SK-N-SH treated with all-trans-retinoic acid at 6 μM for 48 hours (cell line): ENCODE measurements at regions not wholly inside any gene's neighbourhood (a gene's known extent, or its start where the extent isn't known, plus 50 kb on each side); places are given as distances from the start of the nearest gene placed in this dataset.

Source experiments
- ATAC-seq: fragments of 200-7000 bp; cut with Tn5 transposase; 3 replicates; pipeline ENCODE4 v1.9.1; 2020; ENCODE audit warnings: mild to moderate bottlenecking, moderate library complexity
- ARNTL ChIP-seq: fragments of 450-650 bp; formaldehyde crosslinking; IDR thresholded peaks from 2 replicates; pipeline ENCODE4 v1.5.0; 2020; ENCODE audit warnings: low read depth, mild to moderate bottlenecking, moderate library complexity, borderline replicate concordance
- BACH2 ChIP-seq: fragments of 250-450 bp; sonication (Bioruptor Pico); IDR thresholded peaks from 2 replicates; pipeline ENCODE4 v1.9.0; 2021; ENCODE audit warnings: mild to moderate bottlenecking, borderline replicate concordance
- CREB5 ChIP-seq: fragments of 250-450 bp; sonication (Bioruptor Pico); IDR thresholded peaks from 2 replicates; pipeline ENCODE4 v1.5.1; 2020; ENCODE audit warnings: low read depth, mild to moderate bottlenecking, moderate library complexity
- CSDC2 ChIP-seq: fragments of 250-450 bp; sonication (Bioruptor Pico); IDR thresholded peaks from 2 replicates; pipeline ENCODE4 v1.5.0; 2020; ENCODE audit warnings: mild to moderate bottlenecking, moderate library complexity
- ESRRG ChIP-seq: fragments of 250-450 bp; sonication (Bioruptor Pico); IDR thresholded peaks from 2 replicates; pipeline ENCODE4 v1.6.1; 2021; ENCODE audit warnings: mild to moderate bottlenecking
- ISL1 ChIP-seq: fragments of 250-450 bp; sonication (Bioruptor Pico); IDR thresholded peaks from 2 replicates; pipeline ENCODE4 v2.1.2; 2022; ENCODE audit warnings: mild to moderate bottlenecking, moderate library complexity
- PATZ1 ChIP-seq: fragments of 250-450 bp; sonication (Bioruptor Pico); IDR thresholded peaks from 2 replicates; pipeline ENCODE4 v1.8.0; 2020; ENCODE audit warnings: mild to moderate bottlenecking, moderate library complexity, borderline replicate concordance
- POU6F1 ChIP-seq: fragments of 250-450 bp; sonication (Bioruptor Pico); IDR thresholded peaks from 2 replicates; pipeline ENCODE4 v1.8.0; 2021; ENCODE audit warnings: low read depth, mild to moderate bottlenecking, moderate library complexity, borderline replicate concordance
- PPARA ChIP-seq: fragments of 250-450 bp; sonication (Bioruptor Pico); IDR thresholded peaks from 2 replicates; pipeline ENCODE4 v1.5.0; 2020; ENCODE audit warnings: mild to moderate bottlenecking, borderline replicate concordance
- SNAI2 ChIP-seq: fragments of 250-450 bp; sonication (Bioruptor Pico); IDR thresholded peaks from 2 replicates; pipeline ENCODE4 v1.5.0; 2020; ENCODE audit warnings: mild to moderate bottlenecking, moderate library complexity
- TCF4 ChIP-seq: fragments of 250-450 bp; sonication (Bioruptor Pico); IDR thresholded peaks from 2 replicates; pipeline ENCODE4 v1.8.0; 2021; ENCODE audit warnings: mild to moderate bottlenecking, moderate library complexity, borderline replicate concordance
- TOX ChIP-seq: fragments of 250-450 bp; sonication (Bioruptor Pico); IDR thresholded peaks from 2 replicates; pipeline ENCODE4 v1.8.0; 2021; ENCODE audit warnings: mild to moderate bottlenecking, moderate library complexity, borderline replicate concordance
- TSHZ2 ChIP-seq: fragments of 250-450 bp; sonication (Bioruptor Pico); IDR thresholded peaks from 2 replicates; pipeline ENCODE4 v1.5.0; 2020; ENCODE audit warnings: mild to moderate bottlenecking, moderate library complexity
- ZC3H10 ChIP-seq: fragments of 250-450 bp; sonication (Bioruptor Pico); IDR thresholded peaks from 2 replicates; pipeline ENCODE4 v1.5.1; 2021; ENCODE audit warnings: mild to moderate bottlenecking, moderate library complexity
- ZFP3 ChIP-seq: fragments of 250-450 bp; sonication (Bioruptor Pico); IDR thresholded peaks from 2 replicates; pipeline ENCODE4 v1.5.0; 2020; ENCODE audit warnings: mild to moderate bottlenecking, moderate library complexity
- ZFP30 ChIP-seq: fragments of 450-650 bp; formaldehyde crosslinking; IDR thresholded peaks from 2 replicates; pipeline ENCODE4 v1.5.0; 2022; ENCODE audit warnings: mild to moderate bottlenecking, moderate library complexity
- ZNF70 ChIP-seq: fragments of 450-650 bp; formaldehyde crosslinking; IDR thresholded peaks from 2 replicates; pipeline ENCODE4 v1.5.0; 2020; ENCODE audit warnings: mild to moderate bottlenecking, moderate library complexity
- ZNF8 ChIP-seq: fragments of 450-650 bp; formaldehyde crosslinking; IDR thresholded peaks from 2 replicates; pipeline ENCODE4 v1.5.0; 2020; ENCODE audit warnings: mild to moderate bottlenecking, moderate library complexity

GRCh38 chr12:59916988-59917387, 321.2 kb downstream of the SLC16A7 start:
- no peak for ATAC-seq
- TF ChIP-seq ZNF8 (CRISPR knock-in tag) = no peak
- no peak for TF ChIP-seq PATZ1 (CRISPR knock-in tag)
- no peak for TF ChIP-seq ZNF70 (CRISPR knock-in tag)
- no peak for TF ChIP-seq TCF4 (CRISPR knock-in tag)
- no peak for TF ChIP-seq CSDC2 (CRISPR knock-in tag)
- TF ChIP-seq ESRRG = no peak
- TF ChIP-seq ARNTL (CRISPR knock-in tag) = no peak
- TF ChIP-seq TSHZ2 (CRISPR knock-in tag) = no peak
- no peak for TF ChIP-seq CREB5 (CRISPR knock-in tag)
- TF ChIP-seq BACH2 (CRISPR knock-in tag) = no peak
- TF ChIP-seq ZC3H10 (CRISPR knock-in tag) = no peak
- no peak for TF ChIP-seq POU6F1
- no peak for TF ChIP-seq ZFP30 (CRISPR knock-in tag)
- no peak for TF ChIP-seq SNAI2 (CRISPR knock-in tag)

GRCh38 chr12:59927032-59927431, 331.2 kb downstream of the SLC16A7 start:
- ATAC-seq = no peak
- no peak for TF ChIP-seq PPARA (CRISPR knock-in tag)
- no peak for TF ChIP-seq TSHZ2 (CRISPR knock-in tag)
- no peak for TF ChIP-seq TOX (CRISPR knock-in tag)
- no peak for TF ChIP-seq ZFP3 (CRISPR knock-in tag)

- no peak for TF ChIP-seq PPARA (CRISPR knock-in tag)
- no peak for TF ChIP-seq ISL1 (CRISPR knock-in tag)
- TF ChIP-seq CREB5 (CRISPR knock-in tag) = no peak
- ATAC-seq = no peak
These were observed 332.6 kb downstream of the SLC16A7 start for GRCh38 chr12:59928416-59928815.
